Neural progenitor cell (in vitro differentiated cells): ENCODE measurements at regions not wholly inside any gene's neighbourhood (a gene's known extent, or its start where the extent isn't known, plus 50 kb on each side); places are given as distances from the start of the nearest gene placed in this dataset.

Experiments used
- DNase-seq: peaks from one replicate; pipeline ENCODE4 v3.0.0-alpha.2; 2016; ENCODE audit warnings: low spot score
- H2AFZ ChIP-seq: fragments of 200-600 bp; sonication (generic); replicated peaks from 2 replicates; pipeline ENCODE4 v1.6.1; 2016; ENCODE audit warnings: antibody characterized with exemption
- H3F3A ChIP-seq: fragments of 200-600 bp; sonication (generic); 2 replicates; pipeline ENCODE4 v1.6.1; 2016; ENCODE audit warnings: antibody characterized with exemption, low read depth
- H3K27ac ChIP-seq: fragments of 200-600 bp; sonication (generic); 2 replicates; pipeline ENCODE4 v1.5.1; 2016; ENCODE audit warnings: mild to moderate bottlenecking
- H3K27me3 ChIP-seq: fragments of 200-600 bp; sonication (generic); 2 replicates; pipeline ENCODE4 v1.6.1; 2016; ENCODE audit warnings: mild to moderate bottlenecking, moderate library complexity
- H3K36me3 ChIP-seq: fragments of 200-600 bp; sonication (generic); 2 replicates; pipeline ENCODE4 v1.5.1; 2016
- H3K4me1 ChIP-seq: fragments of 200-600 bp; sonication (generic); 2 replicates; pipeline ENCODE4 v1.6.1; 2016; ENCODE audit warnings: mixed run types
- H3K4me2 ChIP-seq: fragments of 200-600 bp; sonication (generic); 2 replicates; pipeline ENCODE4 v1.6.1; 2016
- H3K4me3 ChIP-seq: fragments of 200-600 bp; sonication (generic); 2 replicates; pipeline ENCODE4 v1.5.1; 2016
- H3K79me2 ChIP-seq: fragments of 200-600 bp; sonication (generic); 2 replicates; pipeline ENCODE4 v1.6.1; 2016; ENCODE audit warnings: low read depth
- H3K9ac ChIP-seq: fragments of 200-600 bp; sonication (generic); 2 replicates; pipeline ENCODE4 v1.6.1; 2016
- H3K9me3 ChIP-seq: fragments of 200-600 bp; sonication (generic); 2 replicates; pipeline ENCODE4 v1.5.1; 2016; ENCODE audit warnings: low read depth
- H4K20me1 ChIP-seq: fragments of 200-600 bp; sonication (generic); 2 replicates; pipeline ENCODE4 v1.6.1; 2016; ENCODE audit warnings: low read depth
- H3K27ac Mint-ChIP-seq: 3 replicates; pipeline ENCODE4 v1.8.0; 2021; ENCODE audit warnings: mixed read lengths
- H3K27me3 Mint-ChIP-seq: 2 replicates; pipeline ENCODE4 v1.8.0; 2022; ENCODE audit warnings: low read depth, mild to moderate bottlenecking, inconsistent platforms, moderate library complexity, mixed read lengths; ENCODE audit not compliant: insufficient read depth
- H3K36me3 Mint-ChIP-seq: 3 replicates; pipeline ENCODE4 v1.8.0; 2021; ENCODE audit warnings: mixed read lengths
- H3K4me1 Mint-ChIP-seq: 3 replicates; pipeline ENCODE4 v1.8.0; 2021; ENCODE audit warnings: mixed read lengths
- H3K4me3 Mint-ChIP-seq: 3 replicates; pipeline ENCODE4 v1.8.0; 2021; ENCODE audit warnings: mild to moderate bottlenecking, moderate library complexity, mixed read lengths
- H3K9me3 Mint-ChIP-seq: 3 replicates; pipeline ENCODE4 v1.8.0; 2020; ENCODE audit warnings: mixed read lengths
- EZH2 ChIP-seq: fragments of 200-600 bp; sonication (generic); IDR thresholded peaks from 2 replicates; pipeline ENCODE4 v1.6.1; 2017; ENCODE audit warnings: antibody characterized with exemption, mild to moderate bottlenecking, moderate library complexity
- EZH2phosphoT487 ChIP-seq: fragments of 200-600 bp; sonication (generic); IDR thresholded peaks from 2 replicates; pipeline ENCODE4 v1.6.1; 2017; ENCODE audit warnings: antibody characterized with exemption
- TF ChIP-seq, protein P1 (sequence below): fragments of 200-600 bp; sonication (generic); IDR thresholded peaks from 2 replicates; pipeline ENCODE4 v1.5.1; 2017; ENCODE audit warnings: antibody characterized with exemption, mild to moderate bottlenecking

DNA sequence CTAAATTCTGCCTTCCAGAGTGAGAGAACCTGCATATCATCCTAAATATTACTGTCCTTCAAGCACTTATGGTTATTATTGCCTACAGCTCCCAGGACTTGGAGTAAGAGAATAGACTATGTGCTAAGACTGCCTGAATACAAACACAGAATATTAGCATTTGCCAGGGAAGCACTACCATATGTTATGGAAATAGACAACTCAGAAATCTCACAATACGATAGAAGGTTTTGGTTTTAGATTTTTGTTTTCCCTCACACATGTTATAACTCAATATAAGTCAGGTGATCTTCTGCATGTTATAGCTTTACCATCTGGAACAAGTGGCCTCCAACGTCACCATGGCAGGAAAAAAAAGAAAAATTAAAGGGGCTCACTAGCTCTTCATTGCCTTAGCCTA lies 413.9 kb downstream of the LRRIQ3 start:
- Histone ChIP-seq H3K4me3 (no peak overlapping the region), H3K79me2 (no peaks in the 10 kb centered on the region), H3K36me3 (no peaks in the 10 kb centered on the region), H3K27ac (no peak overlapping the region), H4K20me1 (no peaks in the 10 kb centered on the region), H3F3A (no peaks in the 10 kb centered on the region), H2AFZ (no peak overlapping the region), H3K9ac (no peak overlapping the region), H3K4me1 (no peaks in the 10 kb centered on the region), H3K9me3 (no peaks in the 10 kb centered on the region), H3K4me2 (no peak overlapping the region), H3K27me3 (no peaks in the 10 kb centered on the region)
- H3K27ac Mint-ChIP-seq, result no peak overlapping the region
- H3K9me3 Mint-ChIP-seq, result no peaks in the 10 kb centered on the region
- no peaks in the 10 kb centered on the region for H3K27me3 Mint-ChIP-seq
- H3K36me3 Mint-ChIP-seq, result no peaks in the 10 kb centered on the region
- no peak overlapping the region for H3K4me3 Mint-ChIP-seq
- H3K4me1 Mint-ChIP-seq, result no peaks in the 10 kb centered on the region
- TF ChIP-seq, protein P1, sequence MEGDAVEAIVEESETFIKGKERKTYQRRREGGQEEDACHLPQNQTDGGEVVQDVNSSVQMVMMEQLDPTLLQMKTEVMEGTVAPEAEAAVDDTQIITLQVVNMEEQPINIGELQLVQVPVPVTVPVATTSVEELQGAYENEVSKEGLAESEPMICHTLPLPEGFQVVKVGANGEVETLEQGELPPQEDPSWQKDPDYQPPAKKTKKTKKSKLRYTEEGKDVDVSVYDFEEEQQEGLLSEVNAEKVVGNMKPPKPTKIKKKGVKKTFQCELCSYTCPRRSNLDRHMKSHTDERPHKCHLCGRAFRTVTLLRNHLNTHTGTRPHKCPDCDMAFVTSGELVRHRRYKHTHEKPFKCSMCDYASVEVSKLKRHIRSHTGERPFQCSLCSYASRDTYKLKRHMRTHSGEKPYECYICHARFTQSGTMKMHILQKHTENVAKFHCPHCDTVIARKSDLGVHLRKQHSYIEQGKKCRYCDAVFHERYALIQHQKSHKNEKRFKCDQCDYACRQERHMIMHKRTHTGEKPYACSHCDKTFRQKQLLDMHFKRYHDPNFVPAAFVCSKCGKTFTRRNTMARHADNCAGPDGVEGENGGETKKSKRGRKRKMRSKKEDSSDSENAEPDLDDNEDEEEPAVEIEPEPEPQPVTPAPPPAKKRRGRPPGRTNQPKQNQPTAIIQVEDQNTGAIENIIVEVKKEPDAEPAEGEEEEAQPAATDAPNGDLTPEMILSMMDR, result no peak
- TF ChIP-seq EZH2 (no peak), EZH2phosphoT487 (no peak)
- DNase-seq, result no peak

DNA sequence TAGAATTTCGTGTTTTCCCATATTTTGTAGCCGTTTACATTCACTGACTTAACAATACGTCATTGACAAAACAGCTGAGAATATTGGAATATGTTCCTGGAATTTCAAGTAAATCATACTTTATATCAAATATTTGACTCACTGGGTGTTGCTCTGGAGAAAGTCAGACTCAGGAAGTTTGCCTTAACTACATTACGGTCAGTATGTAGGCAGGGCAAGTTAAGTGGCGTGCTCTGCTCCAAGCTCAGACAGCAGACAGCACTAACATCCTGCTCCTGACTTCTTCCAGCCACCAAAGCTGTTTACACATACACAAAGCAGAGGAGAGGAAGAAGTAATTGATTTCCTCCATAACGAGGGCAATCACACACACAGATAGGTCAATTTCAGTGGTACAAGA lies 414.6 kb downstream of the LRRIQ3 start:
- H3F3A ChIP-seq, result no peaks in the 10 kb centered on the region
- no peaks in the 10 kb centered on the region for H3K79me2 ChIP-seq
- no peaks in the 10 kb centered on the region for H3K4me1 ChIP-seq
- no peak overlapping the region for H3K4me3 Mint-ChIP-seq
- H3K4me2 ChIP-seq, result no peak overlapping the region
- no peaks in the 10 kb centered on the region for H3K27me3 Mint-ChIP-seq
- no peak for TF ChIP-seq EZH2
- no peak for TF ChIP-seq EZH2phosphoT487
- TF ChIP-seq, protein P1, result no peak
- H3K27ac Mint-ChIP-seq, result no peak overlapping the region
- H4K20me1 ChIP-seq, result no peaks in the 10 kb centered on the region
- no peaks in the 10 kb centered on the region for H3K36me3 Mint-ChIP-seq
- no peaks in the 10 kb centered on the region for H3K36me3 ChIP-seq
- no peak overlapping the region for H3K27ac ChIP-seq
- no peaks in the 10 kb centered on the region for H3K27me3 ChIP-seq
- no peaks in the 10 kb centered on the region for H3K9me3 ChIP-seq
- no peak for DNase-seq
- H3K9ac ChIP-seq, result no peak overlapping the region
- H2AFZ ChIP-seq, result no peak overlapping the region
- H3K4me1 Mint-ChIP-seq, result no peaks in the 10 kb centered on the region
- no peak overlapping the region for H3K4me3 ChIP-seq
- H3K9me3 Mint-ChIP-seq, result no peaks in the 10 kb centered on the region

DNA sequence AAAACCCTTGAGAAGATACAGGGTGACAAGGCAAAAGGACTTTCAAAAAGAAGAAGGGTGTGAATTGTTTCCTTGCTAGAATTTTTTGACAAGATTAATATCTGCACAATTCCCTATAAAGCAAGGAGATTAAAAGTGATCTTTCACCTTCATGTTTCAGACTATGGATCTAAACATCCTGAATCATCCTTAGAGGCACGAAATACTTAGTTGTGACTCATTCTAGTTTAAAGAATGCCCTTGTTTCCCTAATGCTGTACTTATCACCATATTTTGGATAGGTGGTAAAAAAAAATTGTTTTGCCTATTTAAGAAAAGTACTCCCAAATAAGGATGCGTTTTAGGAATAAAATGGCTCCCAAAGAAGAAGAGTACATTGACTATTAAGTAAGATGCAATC lies 415.1 kb downstream of the LRRIQ3 start:
- H3K36me3 Mint-ChIP-seq, result no peaks in the 10 kb centered on the region
- H3K27ac Mint-ChIP-seq, result no peak overlapping the region
- H3K79me2 ChIP-seq, result no peaks in the 10 kb centered on the region
- H3K9me3 Mint-ChIP-seq, result no peaks in the 10 kb centered on the region
- H4K20me1 ChIP-seq, result no peaks in the 10 kb centered on the region
- H3K9ac ChIP-seq, result no peak overlapping the region
- H3K4me1 Mint-ChIP-seq, result no peaks in the 10 kb centered on the region
- no peak for DNase-seq
- H3F3A ChIP-seq, result no peaks in the 10 kb centered on the region
- no peak overlapping the region for H3K4me2 ChIP-seq
- no peak overlapping the region for H3K27ac ChIP-seq
- TF ChIP-seq EZH2phosphoT487, result no peak
- no peak for TF ChIP-seq EZH2
- TF ChIP-seq, protein P1, result no peak
- no peak overlapping the region for H3K4me3 Mint-ChIP-seq
- H2AFZ ChIP-seq, result no peak overlapping the region
- no peaks in the 10 kb centered on the region for H3K36me3 ChIP-seq
- no peaks in the 10 kb centered on the region for H3K27me3 Mint-ChIP-seq
- no peaks in the 10 kb centered on the region for H3K4me1 ChIP-seq
- H3K4me3 ChIP-seq, result no peak overlapping the region
- H3K27me3 ChIP-seq, result no peaks in the 10 kb centered on the region
- H3K9me3 ChIP-seq, result no peaks in the 10 kb centered on the region

DNA sequence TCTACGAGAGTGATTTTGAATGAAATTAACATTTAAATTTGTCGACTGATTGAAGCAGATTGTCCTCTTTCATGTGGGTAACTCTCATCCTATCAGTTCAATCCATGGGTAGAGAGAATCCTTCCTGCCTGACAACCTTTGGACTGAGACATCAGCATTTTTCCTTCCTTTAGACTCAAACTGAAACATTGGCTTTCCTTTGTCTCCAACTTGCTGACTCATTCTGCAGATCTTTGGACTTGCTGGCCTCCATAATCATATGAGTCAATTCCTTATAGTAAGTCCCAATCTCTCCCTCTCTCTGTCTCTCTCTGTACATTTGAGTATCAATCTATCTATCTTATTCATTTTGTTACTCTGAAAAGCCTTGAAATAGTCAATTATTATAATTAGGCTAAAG lies 416.7 kb downstream of the LRRIQ3 start:
- Mint-ChIP-seq H3K27me3 (no peaks in the 10 kb centered on the region), H3K4me3 (no peak overlapping the region), H3K27ac (no peak overlapping the region), H3K9me3 (no peaks in the 10 kb centered on the region), H3K4me1 (no peaks in the 10 kb centered on the region), H3K36me3 (no peaks in the 10 kb centered on the region)
- H3K36me3 ChIP-seq, result no peaks in the 10 kb centered on the region
- no peak overlapping the region for H3K4me2 ChIP-seq
- DNase-seq, result no peak
- no peaks in the 10 kb centered on the region for H3F3A ChIP-seq
- H3K27ac ChIP-seq, result no peak overlapping the region
- H3K27me3 ChIP-seq, result no peaks in the 10 kb centered on the region
- H3K79me2 ChIP-seq, result no peaks in the 10 kb centered on the region
- no peak overlapping the region for H3K4me3 ChIP-seq
- TF ChIP-seq EZH2, result no peak
- no peaks in the 10 kb centered on the region for H4K20me1 ChIP-seq
- no peak overlapping the region for H3K9ac ChIP-seq
- H2AFZ ChIP-seq, result peak overlapping the region; percentile 57
- H3K4me1 ChIP-seq, result no peaks in the 10 kb centered on the region
- H3K9me3 ChIP-seq, result no peaks in the 10 kb centered on the region
